Ovary (tissue), 3 donors: ENCODE measurements at regions not wholly inside any gene's neighbourhood (a gene's known extent, or its start where the extent isn't known, plus 50 kb on each side); places are given as distances from the start of the nearest gene placed in this dataset.

Source experiments
- CTCF ChIP-seq, 3 donors: fragments of 450-650 bp in 2 of 3; fragments of 200-600 bp in 1 of 3; IDR thresholded peaks; one replicate each; pipeline versions ENCODE4 v1.5.1 to v1.8.0; 2016 to 2022; ENCODE audit warnings: antibody characterized with exemption in 3 of 3, mild to moderate bottlenecking in 1 of 3
- EP300 ChIP-seq: sonication (generic); formaldehyde crosslinking; IDR thresholded peaks from one replicate; pipeline ENCODE4 v1.6.1; 2017; ENCODE audit warnings: antibody characterized with exemption
- POLR2A ChIP-seq: fragments of 450-650 bp; IDR thresholded peaks from one replicate; pipeline ENCODE4 v1.6.1; 2017; ENCODE audit warnings: antibody characterized with exemption, mild to moderate bottlenecking, moderate library complexity
- donor health status: DM: no; HTN: no; CAD: no.

- TF ChIP-seq CTCF (IDR thresholded peaks at IDR 0.05) = no peak
- no peak for TF ChIP-seq EP300
- no peak for TF ChIP-seq POLR2A
These were observed 85.8 kb downstream of the CEBPB start for GRCh38 chr20:50276119-50277063.
